Pancreas (tissue), 10 donors: ENCODE measurements at regions not wholly inside any gene's neighbourhood (a gene's known extent, or its start where the extent isn't known, plus 50 kb on each side); places are given as distances from the start of the nearest gene placed in this dataset.
A peak's percentile ranks its signal among the peaks of the same experiment; 100 is the strongest.
"Not testable (repeated sequence)": the region's sequence is repeated elsewhere in the genome, so short reads cannot be mapped to it uniquely, and the experiment has no call there.

Experiments
- ATAC-seq, 4 donors: fragments of 200-7000 bp; cut with Tn5 transposase; one replicate each; pipeline versions ENCODE4 v1.8.0 to v1.9.1; 2020; ENCODE audit warnings: mild to moderate bottlenecking in 4 of 4, moderate library complexity in 4 of 4
- DNase-seq, 6 donors: peaks; one replicate each; pipeline ENCODE4 v3.0.0-alpha.2; 2020
- FAIRE-seq: peaks from 2 replicates; lab custom pipeline; 2012; peaks lifted over from hg19 to GRCh38; lab: Jason Lieb, UNC
- H3K27ac ChIP-seq, 4 donors: fragments of 200-600 bp; sonication (generic); 1 replicate in 3 of 4; 2 replicates in 1 of 4; pipeline versions ENCODE4 v1.5.0 to v1.8.0; 2020
- H3K27me3 ChIP-seq, 4 donors: fragments of 200-600 bp; one replicate each; pipeline ENCODE4 v1.8.0; 2021
- H3K36me3 ChIP-seq, 3 donors: fragments of 200-600 bp; sonication (generic) in 1 of 3; one replicate each; pipeline versions ENCODE4 v1.5.0 to v1.8.0; 2020 to 2021
- H3K4me1 ChIP-seq, 3 donors: fragments of 200-600 bp; one replicate each; pipeline ENCODE4 v1.8.0; 2021
- H3K4me3 ChIP-seq, 4 donors: fragments of 200-600 bp; sonication (generic) in 2 of 4; one replicate each; pipeline versions ENCODE4 v1.5.0 to v1.8.0; 2020 to 2021
- H3K9me3 ChIP-seq, 4 donors: fragments of 200-600 bp; one replicate each; pipeline ENCODE4 v1.8.0; 2021
- WGBS, 2 donors: extraction: QIAGEN DNeasy Blood & Tissue Kit; methylation state at CpG; one replicate each; pipeline ENCODE4 v1.1.7; 2013; 5-methylcytosine and 5-hydroxymethylcytosine counted together
- intact Hi-C, 3 donors: fragments of 100-400 bp; cut with DNase I; formaldehyde crosslinking; loops; one replicate each; pipeline versions ENCODE4 v1.11.1 to v1.14.2; 2022
- TF ChIP-seq, protein P1 (sequence below), 4 donors: fragments of 200-600 bp; sonication (generic) in 3 of 4; IDR thresholded peaks; one replicate each; pipeline versions ENCODE4 v1.5.0 to v1.8.0; 2021; ENCODE audit warnings: antibody characterized with exemption in 4 of 4
- donor health status: healthy with polysubstance abuse.
- donor health status: DM: no; HTN: no; CAD: no; lungs with moderate emphysema.
- donor health status: DM: no; HTN: no; CAD: no.
- donor health status: control.
- donor health status: control.
- donor health status: Bipolar disorder and iron deficiency.
- donor health status: DM: yes; HTN: yes; CAD: no.
- donor health status: DM: no; HTN: no; CAD: no.
- donor health status: DM: no; HTN: no; CAD: no.
- donor health status: DM: yes; HTN: yes; CAD: no.

- Histone ChIP-seq H3K27me3 (peaks cover 0 to 11% (median 0%) of the 10 kb centered on the region in 4 donors), H3K4me1 (no peaks in the 10 kb centered on the region), H3K4me3 (no peak overlapping the region), H3K36me3 (no peaks in the 10 kb centered on the region), H3K27ac (no peak overlapping the region), H3K9me3 (no peaks in the 10 kb centered on the region)
- no peak for DNase-seq
- FAIRE-seq = no peak
- intact Hi-C loops = no loop called here
- 51 to 54% methylated on average over 2 of the region's 2 CpGs for WGBS, 2 donors
- TF ChIP-seq, protein P1, sequence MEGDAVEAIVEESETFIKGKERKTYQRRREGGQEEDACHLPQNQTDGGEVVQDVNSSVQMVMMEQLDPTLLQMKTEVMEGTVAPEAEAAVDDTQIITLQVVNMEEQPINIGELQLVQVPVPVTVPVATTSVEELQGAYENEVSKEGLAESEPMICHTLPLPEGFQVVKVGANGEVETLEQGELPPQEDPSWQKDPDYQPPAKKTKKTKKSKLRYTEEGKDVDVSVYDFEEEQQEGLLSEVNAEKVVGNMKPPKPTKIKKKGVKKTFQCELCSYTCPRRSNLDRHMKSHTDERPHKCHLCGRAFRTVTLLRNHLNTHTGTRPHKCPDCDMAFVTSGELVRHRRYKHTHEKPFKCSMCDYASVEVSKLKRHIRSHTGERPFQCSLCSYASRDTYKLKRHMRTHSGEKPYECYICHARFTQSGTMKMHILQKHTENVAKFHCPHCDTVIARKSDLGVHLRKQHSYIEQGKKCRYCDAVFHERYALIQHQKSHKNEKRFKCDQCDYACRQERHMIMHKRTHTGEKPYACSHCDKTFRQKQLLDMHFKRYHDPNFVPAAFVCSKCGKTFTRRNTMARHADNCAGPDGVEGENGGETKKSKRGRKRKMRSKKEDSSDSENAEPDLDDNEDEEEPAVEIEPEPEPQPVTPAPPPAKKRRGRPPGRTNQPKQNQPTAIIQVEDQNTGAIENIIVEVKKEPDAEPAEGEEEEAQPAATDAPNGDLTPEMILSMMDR (IDR thresholded peaks at IDR 0.05) = no peak
- no peak for ATAC-seq
These were observed 84.5 kb upstream of the UXT start for GRCh38 chrX:47743504-47743903.

GRCh38 chrX:47738870-47739269 is 79.9 kb upstream of the UXT start:
- intact Hi-C loops, FAIRE-seq, DNase-seq: not testable (repeated sequence)

GRCh38 chrX:47723689-47724088 is 64.7 kb upstream of the UXT start:
- Histone ChIP-seq H3K4me3 (no peak overlapping the region), H3K27me3 (peaks cover 0 to 6% (median 2%) of the 10 kb centered on the region in 4 donors), H3K27ac (no peak overlapping the region), H3K4me1 (no peaks in the 10 kb centered on the region), H3K9me3 (no peaks in the 10 kb centered on the region), H3K36me3 (no peaks in the 10 kb centered on the region)
- DNase-seq (no peak), FAIRE-seq (no peak), ATAC-seq (peak in 1 of 4 donors; percentile 17)
- WGBS, 2 donors = 65 to 66% methylated on average over 9 of the region's 9 CpGs
- intact Hi-C loops = no loop called here
- TF ChIP-seq, protein P1 (IDR thresholded peaks at IDR 0.05) = no peak

More at GRCh38 chrX:47738870-47739269, 79.9 kb upstream of the UXT start:
- not testable (repeated sequence) for H3K4me3 ChIP-seq, H3K36me3 ChIP-seq, H3K4me1 ChIP-seq, H3K27ac ChIP-seq, H3K27me3 ChIP-seq, H3K9me3 ChIP-seq, ATAC-seq
- 86 to 88% methylated on average over 3 of the region's 3 CpGs for WGBS, 2 donors

DNA sequence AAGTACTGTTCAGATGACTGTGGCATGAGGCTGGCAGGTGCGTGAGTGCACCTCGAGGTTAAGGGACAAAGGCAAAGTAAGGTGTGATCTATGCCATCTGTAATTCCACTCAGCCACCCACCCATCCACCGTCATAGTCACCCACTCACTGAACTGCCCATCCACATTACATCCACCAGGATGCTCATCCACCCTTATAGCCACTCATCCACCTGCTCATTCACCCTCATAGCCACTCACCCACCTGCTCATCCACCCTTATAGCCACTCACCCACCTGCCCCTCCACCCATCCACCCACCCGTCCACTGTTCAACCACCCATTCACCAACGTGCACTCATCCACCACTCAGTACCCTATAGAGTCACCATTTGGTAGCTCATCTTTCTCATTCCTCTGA is 64.1 kb upstream of the UXT start:
- Histone ChIP-seq H3K4me3 (no peak overlapping the region), H3K36me3 (no peaks in the 10 kb centered on the region), H3K27me3 (peaks cover 0 to 6% (median 2%) of the 10 kb centered on the region in 4 donors), H3K4me1 (no peaks in the 10 kb centered on the region), H3K9me3 (no peaks in the 10 kb centered on the region), H3K27ac (no peak overlapping the region)
- intact Hi-C loops = no loop called here
- TF ChIP-seq, protein P1 (IDR thresholded peaks at IDR 0.05) = no peak
- no peak for ATAC-seq
- 51 to 64% methylated on average over 5 of the region's 5 CpGs for WGBS, 2 donors
- DNase-seq = no peak
- no peak for FAIRE-seq

- ATAC-seq (no peak), FAIRE-seq (no peak), DNase-seq (no peak)
- no peaks in the 10 kb centered on the region for H3K36me3 ChIP-seq
- TF ChIP-seq, protein P1 (IDR thresholded peaks at IDR 0.05) = no peak
- peaks cover 0 to 4% (median 0%) of the 10 kb centered on the region in 4 donors for H3K27me3 ChIP-seq
- intact Hi-C loops = no loop called here
- no peaks in the 10 kb centered on the region for H3K9me3 ChIP-seq
- H3K4me3 ChIP-seq = no peak overlapping the region
- WGBS, 2 donors = 67 to 73% methylated on average over 3 of the region's 3 CpGs
- H3K27ac ChIP-seq = no peak overlapping the region
- no peaks in the 10 kb centered on the region for H3K4me1 ChIP-seq
These were observed 63.3 kb upstream of the UXT start for GRCh38 chrX:47722260-47722659.

- H3K27ac ChIP-seq, DNase-seq, H3K36me3 ChIP-seq, H3K27me3 ChIP-seq, H3K9me3 ChIP-seq, ATAC-seq, H3K4me3 ChIP-seq, FAIRE-seq, H3K4me1 ChIP-seq, intact Hi-C loops: not testable (repeated sequence)
- WGBS, 2 donors = 68 to 75% methylated on average over 3 of the region's 3 CpGs
These were observed 56.1 kb upstream of the UXT start for GRCh38 chrX:47715078-47715477.

GRCh38 chrX:47712675-47713074 is 53.7 kb upstream of the UXT start:
- ATAC-seq, H3K4me1 ChIP-seq, H3K4me3 ChIP-seq, H3K9me3 ChIP-seq, intact Hi-C loops, H3K27me3 ChIP-seq, DNase-seq, H3K36me3 ChIP-seq, FAIRE-seq, H3K27ac ChIP-seq: not testable (repeated sequence)
- 44 to 50% methylated on average over 4 of the region's 4 CpGs for WGBS, 2 donors
